Activated CD8-positive, alpha-beta memory T cell treated with anti-CD3 and anti-CD28 coated beads for 36 hours (primary cell): ENCODE measurements at regions not wholly inside any gene's neighbourhood (a gene's known extent, or its start where the extent isn't known, plus 50 kb on each side); places are given as distances from the start of the nearest gene placed in this dataset.

Experiments used
- CTCF ChIA-PET: fragments of 350-600 bp; sonication (Branson Sonifier 250); formaldehyde crosslinking; loops from one replicate; lab custom pipeline; 2021; ENCODE audit warnings: antibody characterized with exemption; lab: Charles Lee
- POLR2A ChIA-PET: fragments of 350-600 bp; sonication (Branson Sonifier 250); formaldehyde crosslinking; loops from one replicate; lab custom pipeline; 2021; ENCODE audit warnings: antibody characterized with exemption; lab: Charles Lee

DNA sequence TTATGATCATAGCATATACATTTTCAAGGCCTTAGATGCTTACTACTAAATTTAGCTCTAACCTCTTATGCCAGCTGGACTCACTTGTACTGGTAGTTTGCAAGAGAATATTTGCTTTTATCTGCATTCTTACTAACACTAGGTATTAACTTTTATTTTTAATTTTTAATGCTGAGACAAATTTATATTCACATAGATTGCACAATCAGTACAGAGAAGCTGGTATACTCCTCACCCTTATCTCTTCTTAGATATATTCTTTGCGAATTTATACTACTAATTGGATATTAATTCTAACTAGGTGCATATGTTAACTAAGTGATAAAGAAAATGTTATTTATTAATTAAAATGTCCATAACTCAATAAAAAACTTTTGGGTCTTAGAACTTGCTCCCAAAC is 561.8 kb upstream of the PRMT6 start:
- CTCF ChIA-PET: no interaction called here
- POLR2A ChIA-PET: no interaction called here

DNA sequence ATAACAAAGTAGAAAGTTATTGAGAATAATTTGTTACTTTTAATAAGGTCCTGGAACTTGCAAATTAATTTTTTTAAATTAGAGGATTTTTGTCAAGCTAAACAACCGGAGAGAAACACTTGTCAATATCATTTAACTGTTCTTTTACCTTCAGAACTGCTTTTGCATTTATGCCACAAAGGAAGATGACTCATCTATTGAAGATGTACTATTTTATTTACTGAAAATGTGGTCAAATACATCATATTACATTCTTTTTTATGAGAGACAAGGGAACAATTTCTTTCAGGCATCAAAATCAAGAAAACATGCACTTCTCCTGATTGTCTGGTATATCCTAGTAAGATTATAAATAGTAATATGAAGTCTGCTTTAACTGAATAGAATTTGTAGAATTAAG is 558.2 kb upstream of the PRMT6 start:
- ChIA-PET CTCF (no interaction called here), POLR2A (no interaction called here)

DNA sequence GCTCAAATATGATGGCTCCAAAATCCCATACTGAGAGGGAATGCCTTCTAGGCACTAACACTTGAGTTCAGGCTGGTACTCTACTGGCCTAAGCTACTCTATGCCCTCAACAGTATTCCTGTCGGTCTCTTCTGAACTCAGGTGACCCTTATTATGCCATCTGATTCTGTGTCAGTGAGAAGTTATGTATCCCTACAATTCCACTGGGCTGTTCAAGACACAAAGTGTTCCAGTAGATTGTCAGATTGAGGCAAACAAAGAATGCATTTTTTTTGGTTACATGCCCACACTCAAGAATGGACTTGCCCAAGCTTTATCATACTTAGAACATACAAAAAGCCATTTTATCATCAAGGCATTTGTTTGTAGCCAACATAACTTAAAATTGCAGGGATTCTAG is 553.8 kb upstream of the PRMT6 start:
- POLR2A ChIA-PET: no interaction called here
- CTCF ChIA-PET: no interaction called here

DNA sequence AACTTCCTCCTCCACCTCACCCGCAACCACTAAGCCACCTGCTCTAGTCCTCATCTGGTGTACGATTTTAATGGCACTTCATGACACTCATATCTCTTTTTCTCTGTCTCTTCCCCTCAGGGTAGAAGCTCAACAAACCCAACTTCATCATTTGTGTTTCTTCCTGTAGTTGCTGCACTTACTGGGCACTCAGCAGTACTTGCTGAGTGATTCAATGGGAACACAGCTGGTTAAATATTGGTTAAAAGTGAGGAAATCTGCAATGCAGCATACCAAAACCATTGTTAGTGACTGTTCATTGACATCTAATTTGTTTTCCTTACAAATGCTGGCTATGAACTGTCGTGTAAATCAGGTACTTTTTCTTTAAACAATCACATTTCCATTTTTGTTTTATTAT is 541.1 kb upstream of the PRMT6 start:
- CTCF ChIA-PET: no interaction called here
- POLR2A ChIA-PET: no interaction called here

- ChIA-PET POLR2A (no interaction called here), CTCF (no interaction called here)
Measured at GRCh38 chr1:106517224-106517623, 539.2 kb upstream of the PRMT6 start.

DNA sequence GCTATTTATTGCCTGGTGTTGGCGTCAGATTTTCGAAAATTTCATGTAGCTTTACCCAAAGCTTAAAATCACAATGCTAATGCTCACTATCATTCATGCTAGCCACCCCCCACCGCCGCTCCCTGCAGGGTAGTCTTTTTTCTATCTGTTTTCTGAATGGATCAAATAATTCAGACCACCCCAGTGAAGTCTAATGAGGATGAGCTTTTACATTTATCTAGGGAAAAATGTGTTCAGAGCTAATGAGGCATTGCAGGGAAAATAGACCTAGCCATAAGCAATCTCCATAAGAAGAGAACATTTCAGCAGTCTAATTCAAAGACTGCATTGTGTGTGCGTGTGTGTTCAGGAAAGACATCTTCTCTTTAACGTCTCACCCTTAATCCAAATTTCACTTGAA is 533.0 kb upstream of the PRMT6 start:
- ChIA-PET POLR2A (no interaction called here), CTCF (no interaction called here)

GRCh38 chr1:106524631-106525030 is 531.8 kb upstream of the PRMT6 start:
- ChIA-PET CTCF (no interaction called here), POLR2A (no interaction called here)

DNA sequence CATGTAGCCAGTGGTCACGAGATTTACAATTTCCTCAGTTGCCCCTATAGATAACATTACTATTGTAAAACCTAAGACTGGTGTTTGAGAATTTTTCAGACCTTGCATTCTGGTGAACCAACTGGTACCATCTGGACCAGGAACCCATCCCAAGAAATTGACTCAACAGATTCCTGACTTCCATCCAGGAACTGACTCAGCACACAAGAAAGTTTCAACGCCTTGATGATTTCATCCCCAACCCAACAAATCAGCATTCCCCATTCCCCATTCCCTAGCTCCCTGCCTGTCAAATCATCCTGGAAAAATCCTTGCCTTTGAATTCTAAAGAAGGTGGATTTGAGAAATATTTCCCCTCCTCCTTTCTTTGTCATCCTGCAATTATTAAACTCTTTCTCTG is 529.8 kb upstream of the PRMT6 start:
- ChIA-PET POLR2A (no interaction called here), CTCF (no interaction called here)

DNA sequence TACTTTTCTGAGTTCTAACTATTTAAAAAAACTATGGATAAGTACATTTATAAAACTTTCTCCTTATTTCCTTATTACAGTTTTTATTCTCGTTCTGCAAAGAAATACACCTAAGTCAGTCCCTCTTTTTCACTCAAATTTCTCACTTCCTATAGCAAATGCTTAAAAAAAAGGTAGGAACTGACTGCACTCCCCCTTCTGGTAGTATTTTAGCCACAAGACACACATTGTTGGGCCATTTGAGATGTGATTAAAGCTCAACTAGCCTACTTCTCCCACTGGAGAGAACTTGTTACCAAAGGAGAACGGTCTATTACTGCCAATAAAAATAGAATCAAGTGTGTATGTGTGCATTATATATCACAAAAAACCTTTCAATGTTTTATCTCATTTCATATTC is 521.9 kb upstream of the PRMT6 start:
- ChIA-PET CTCF (no interaction called here), POLR2A (no interaction called here)

DNA sequence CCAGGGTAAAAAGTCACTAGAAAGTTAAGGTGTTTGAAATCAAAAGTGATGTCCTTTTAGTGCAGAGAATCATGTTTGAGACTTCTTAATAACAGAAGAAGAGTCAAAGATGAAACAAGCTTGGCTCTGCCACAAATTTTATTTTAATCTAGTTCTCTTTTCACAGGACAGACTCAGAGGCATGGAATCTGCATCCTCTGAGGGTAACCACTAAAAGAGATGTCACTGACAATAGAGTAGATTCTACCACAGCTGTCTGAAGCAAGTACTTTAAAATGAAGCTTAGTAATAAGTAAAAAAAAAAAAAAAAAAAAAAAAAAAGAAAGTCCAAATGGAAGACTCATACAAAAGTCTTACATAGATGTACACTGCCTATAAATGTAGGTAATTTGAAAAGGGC is 519.7 kb upstream of the PRMT6 start:
- ChIA-PET POLR2A (no interaction called here), CTCF (no interaction called here)

- ChIA-PET POLR2A (no interaction called here), CTCF (no interaction called here)
Measured at GRCh38 chr1:106548726-106549125, 507.7 kb upstream of the PRMT6 start.

- POLR2A ChIA-PET: no interaction called here
Measured at GRCh38 chr1:106554294-106554693, 502.2 kb upstream of the PRMT6 start.

GRCh38 chr1:106555571-106555970 is 500.9 kb upstream of the PRMT6 start:
- CTCF ChIA-PET: no interaction called here
- POLR2A ChIA-PET: no interaction called here

More at GRCh38 chr1:106554294-106554693, 502.2 kb upstream of the PRMT6 start:
- CTCF ChIA-PET: no interaction called here

GRCh38 chr1:106564192-106564591 is 492.3 kb upstream of the PRMT6 start:
- ChIA-PET POLR2A (no interaction called here), CTCF (no interaction called here)

DNA sequence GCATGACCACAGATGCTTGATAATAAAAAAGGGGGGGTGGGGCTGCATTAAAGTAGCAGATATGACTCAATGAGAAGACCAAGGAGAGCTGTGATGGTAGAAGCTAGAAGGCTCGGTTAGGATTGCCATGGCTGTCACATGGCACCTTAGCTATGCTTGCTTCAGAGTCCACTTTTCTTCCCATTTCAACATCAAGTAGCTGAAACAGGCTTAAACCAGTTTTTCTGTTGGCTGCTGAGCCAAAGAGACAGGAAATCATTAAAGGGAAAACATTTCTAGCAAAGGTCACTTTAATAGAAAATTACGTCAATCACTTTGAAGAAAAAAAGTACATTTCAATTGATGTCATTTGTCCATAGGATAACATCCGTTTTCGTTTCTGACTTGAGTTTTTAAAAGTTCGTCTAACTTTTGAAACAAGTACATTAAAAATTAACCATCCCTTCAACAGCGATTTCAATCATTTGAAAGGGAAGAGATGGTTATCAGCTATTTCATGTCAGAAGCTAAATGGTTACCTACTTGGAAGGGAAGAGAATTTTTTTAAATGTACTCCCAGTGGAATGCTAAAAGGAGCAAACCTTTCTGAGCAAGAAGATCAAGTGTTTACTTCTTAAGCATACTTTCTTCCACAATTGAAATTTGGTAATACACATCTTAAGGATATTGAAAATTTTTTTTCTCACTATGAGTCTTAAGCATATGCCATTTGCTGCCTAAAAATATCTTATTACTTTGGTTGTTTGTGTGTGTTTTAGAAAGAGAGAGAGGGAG is 488.1 kb upstream of the PRMT6 start:
- ChIA-PET CTCF (no interaction called here), POLR2A (no interaction called here)

DNA sequence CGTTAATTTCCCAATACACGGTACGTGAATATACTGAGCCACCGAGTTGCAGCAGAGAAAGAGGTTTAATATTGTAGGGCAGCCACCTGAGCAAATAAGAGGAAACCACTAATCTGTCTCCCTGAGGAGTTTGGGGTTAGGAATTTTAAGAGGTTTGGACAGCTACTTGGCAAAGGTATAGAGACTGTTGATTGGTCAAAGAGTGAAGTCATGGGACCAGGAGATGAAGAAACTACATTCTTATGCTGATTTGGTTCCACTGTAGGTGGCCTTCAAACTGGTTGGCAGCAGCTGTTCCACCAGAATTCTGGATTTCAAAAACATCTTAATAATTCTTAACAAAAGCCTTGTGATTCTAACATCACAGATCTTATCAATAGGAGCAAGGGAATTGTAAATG is 485.4 kb upstream of the PRMT6 start:
- ChIA-PET CTCF (no interaction called here), POLR2A (no interaction called here)

- POLR2A ChIA-PET: no interaction called here
Measured at GRCh38 chr1:106584107-106584506, 472.4 kb upstream of the PRMT6 start.

GRCh38 chr1:106584676-106585075 is 471.8 kb upstream of the PRMT6 start:
- ChIA-PET CTCF (no interaction called here), POLR2A (no interaction called here)

More at GRCh38 chr1:106584107-106584506, 472.4 kb upstream of the PRMT6 start:
- CTCF ChIA-PET: no interaction called here

DNA sequence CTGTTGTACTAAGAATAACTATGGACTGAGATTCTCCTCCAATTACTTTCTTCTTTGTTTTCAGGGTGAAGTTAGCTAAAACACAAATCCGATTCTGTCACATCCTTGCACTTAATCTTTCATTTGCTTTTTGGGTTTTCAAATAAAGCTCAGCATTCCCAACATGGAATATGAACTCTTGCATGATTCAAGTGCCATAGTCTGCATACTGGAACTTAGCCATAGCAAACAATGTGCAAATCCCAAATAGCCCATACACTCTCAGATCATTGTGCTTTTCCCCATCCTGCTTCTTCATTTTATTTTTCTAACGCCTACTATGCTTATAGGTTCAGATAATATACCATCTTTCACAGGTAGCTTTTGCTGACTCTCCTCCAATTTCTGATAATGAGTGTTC is 455.8 kb upstream of the PRMT6 start:
- POLR2A ChIA-PET: no interaction called here
- CTCF ChIA-PET: no interaction called here

DNA sequence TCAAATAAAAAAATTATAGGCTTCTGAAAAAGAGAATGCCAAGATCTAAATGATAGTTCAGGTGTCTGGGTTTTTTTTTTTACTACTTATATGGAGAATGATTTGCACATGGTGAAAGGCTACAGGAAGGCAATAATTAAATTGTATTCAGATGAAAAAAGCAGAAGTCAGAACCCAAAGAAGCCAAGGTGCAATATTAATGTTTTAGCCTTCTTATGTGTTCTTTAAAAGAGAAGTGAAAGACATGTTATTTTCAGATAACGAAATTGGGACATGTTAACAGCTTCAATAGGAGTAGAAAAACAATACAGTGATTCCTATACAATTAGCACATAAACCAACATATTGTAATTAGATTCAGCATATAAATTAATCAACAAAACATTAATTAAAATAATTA is 452.9 kb upstream of the PRMT6 start:
- POLR2A ChIA-PET: no interaction called here
- CTCF ChIA-PET: no interaction called here

DNA sequence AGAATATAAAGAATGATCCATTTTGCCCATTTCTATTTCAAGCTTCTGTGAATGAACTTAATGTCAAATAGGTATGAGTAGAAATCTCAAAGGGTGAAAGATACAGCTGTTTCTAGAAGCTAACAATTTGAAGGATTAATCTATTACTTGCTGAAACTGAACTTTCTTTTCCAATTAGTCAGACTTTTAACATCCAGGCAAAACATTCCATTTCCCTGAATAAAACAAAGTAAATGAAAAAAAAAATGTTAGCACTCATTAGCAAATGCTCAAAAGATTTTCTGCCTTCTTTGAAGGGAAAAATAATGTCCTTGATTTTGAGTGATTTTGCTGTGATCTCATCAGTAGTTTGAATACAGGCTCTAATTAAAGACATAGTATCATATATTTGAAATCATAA is 447.6 kb upstream of the PRMT6 start:
- CTCF ChIA-PET: no interaction called here
- POLR2A ChIA-PET: no interaction called here

DNA sequence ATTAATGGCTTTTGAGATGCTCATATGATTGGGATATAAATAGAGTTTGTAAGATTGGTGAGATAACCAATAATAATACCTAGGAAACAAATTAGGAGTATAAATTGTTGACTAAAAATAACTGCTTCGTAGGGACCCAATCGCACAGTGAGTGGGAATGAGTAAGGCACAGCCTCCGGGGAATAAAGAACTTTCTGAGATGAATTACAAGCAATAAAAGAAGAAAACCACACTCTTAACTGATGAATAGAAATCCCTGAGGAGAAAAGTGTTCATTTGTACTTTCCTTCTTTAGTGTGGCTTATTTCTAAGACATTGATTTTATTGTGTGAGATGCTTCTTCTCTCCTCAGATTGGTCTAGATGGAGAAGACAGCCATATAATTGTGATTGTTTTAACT is 443.4 kb upstream of the PRMT6 start:
- ChIA-PET CTCF (no interaction called here), POLR2A (no interaction called here)
